K562 (cell line): ENCODE measurements at regions not wholly inside any gene's neighbourhood (a gene's known extent, or its start where the extent isn't known, plus 50 kb on each side); places are given as distances from the start of the nearest gene placed in this dataset.

Experiments
- ATAC-seq: fragments of 200-7000 bp; cut with Tn5 transposase; 3 replicates; pipeline ENCODE4 v1.9.1; 2020; ENCODE audit warnings: moderate library complexity
- BruUV-seq: library from RNA; stranded (reverse); fragments of 400-500 nt; replicated peaks from 2 replicates; lab custom pipeline; 2021; lab: Mats Ljungman, UMichigan
- CTCF ChIA-PET: fragments of 300-600 bp; formaldehyde crosslinking; extraction: SDS; loops from one replicate; lab custom pipeline; 2021; ENCODE audit warnings: low intra/inter-chr PET ratio; lab: Yijun Ruan, JAX
- POLR2A ChIA-PET: fragments of 300-600, 350-650 bp; sonication (Branson Sonifier 250); formaldehyde crosslinking; extraction: SDS; loops from one replicate; lab custom pipeline; 2021; ENCODE audit warnings: antibody characterized with exemption, inconsistent platforms; lab: Yijun Ruan, JAX
- DNase-seq, 4 experiments: peaks; one replicate each; pipeline versions ENCODE4 v3.0.0 to v3.0.0-alpha.2; 2011 to 2018; ENCODE audit warnings: low spot score in 3 of 4, mixed read lengths in 3 of 4; ENCODE audit errors: extremely low read depth in 1 of 4
- FAIRE-seq: peaks from 2 replicates; lab custom pipeline; 2011; peaks lifted over from hg19 to GRCh38; lab: Jason Lieb, UNC
- H2AFZ ChIP-seq: 2 replicates; pipeline ENCODE4 v1.6.0; 2011; ENCODE audit warnings: low read depth, low read length, control low read depth, inconsistent platforms
- H3K27ac ChIP-seq: fragments of 200-600 bp; 3 replicates; pipeline ENCODE4 v1.8.0; 2011; ENCODE audit warnings: low read depth, mild to moderate bottlenecking, control low read depth, inconsistent platforms, low read length, moderate library complexity, mixed read lengths; ENCODE audit errors: extremely low read depth
- H3K27me3 ChIP-seq, 2 experiments: fragments of 300-600 bp in 1 of 2; 2 replicates in 1 of 2; 3 replicates in 1 of 2; pipeline versions ENCODE4 v1.6.0 to v1.8.0; 2011; ENCODE audit warnings: inconsistent platforms in 2 of 2, low read length in 2 of 2, mild to moderate bottlenecking in 1 of 2, mixed read lengths in 1 of 2, moderate library complexity in 1 of 2; ENCODE audit not compliant: control insufficient read depth in 2 of 2, insufficient read depth in 2 of 2
- H3K36me3 ChIP-seq: fragments of 300-600 bp; 3 replicates; pipeline ENCODE4 v1.8.0; 2011; ENCODE audit warnings: mild to moderate bottlenecking, low read length, inconsistent platforms; ENCODE audit not compliant: control insufficient read depth, insufficient read depth
- H3K4me1 ChIP-seq, 2 experiments: fragments of 200-600 bp in 1 of 2; replicated peaks in 1 of 2; 2 replicates in 1 of 2; 3 replicates in 1 of 2; pipeline versions ENCODE4 v1.5.1 to v1.8.0; 2011; ENCODE audit warnings: inconsistent platforms in 2 of 2, low read length in 2 of 2, mild to moderate bottlenecking in 1 of 2, mixed read lengths in 1 of 2, moderate library complexity in 1 of 2; ENCODE audit not compliant: control insufficient read depth in 2 of 2, insufficient read depth in 2 of 2
- H3K4me2 ChIP-seq: 2 replicates; pipeline ENCODE4 v1.6.1; 2011; ENCODE audit warnings: low read length, control low read depth, inconsistent platforms, mixed read lengths; ENCODE audit not compliant: insufficient read depth
- H3K4me3 ChIP-seq: fragments of 200-600 bp; sonication (generic), shearing (Covaris generic); 2 replicates; pipeline ENCODE4 v1.5.1; 2016; ENCODE audit warnings: control low read depth, inconsistent platforms
- H3K79me2 ChIP-seq: fragments of 200-600 bp; 3 replicates; pipeline ENCODE4 v1.8.0; 2011; ENCODE audit warnings: low read length, inconsistent platforms; ENCODE audit not compliant: control insufficient read depth, insufficient read depth
- H3K9ac ChIP-seq, 2 experiments: 2 replicates each; pipeline versions ENCODE4 v1.6.0 to v1.6.1; 2011; ENCODE audit warnings: low read depth in 2 of 2, low read length in 2 of 2, control low read depth in 1 of 2, inconsistent platforms in 1 of 2, mild to moderate bottlenecking in 1 of 2, mixed read lengths in 1 of 2; ENCODE audit not compliant: insufficient read depth in 1 of 2
- H3K9me1 ChIP-seq: one replicate; pipeline ENCODE4 v1.6.0; 2011; ENCODE audit warnings: inconsistent platforms, mild to moderate bottlenecking, low read length, moderate library complexity; ENCODE audit not compliant: control insufficient read depth, insufficient read depth
- H3K9me3 ChIP-seq: replicated peaks from 2 replicates; pipeline ENCODE4 v1.5.1; 2011; ENCODE audit warnings: low read depth, low read length, inconsistent platforms; ENCODE audit not compliant: control insufficient read depth, insufficient read depth
- H4K20me1 ChIP-seq: replicated peaks from 2 replicates; pipeline ENCODE4 v1.6.1; 2011; ENCODE audit warnings: low read length, inconsistent platforms, mixed read lengths; ENCODE audit not compliant: control insufficient read depth, insufficient read depth
- CBFA2T3 ChIP-seq: fragments of 450-650 bp; IDR thresholded peaks from 2 replicates; pipeline ENCODE4 v1.6.1; 2017
- CBX8 ChIP-seq: fragments of 200-600 bp; sonication (generic); IDR thresholded peaks from 2 replicates; pipeline ENCODE4 v1.6.1; 2012; ENCODE audit warnings: borderline replicate concordance, mixed run types, low read depth, mild to moderate bottlenecking, moderate library complexity, mixed read lengths, low read length, control low read depth, inconsistent platforms; ENCODE audit not compliant: poor library complexity, severe bottlenecking; ENCODE audit errors: extremely low read depth
- MTA1 ChIP-seq: fragments of 450-650 bp; IDR thresholded peaks from 2 replicates; pipeline ENCODE4 v1.6.1; 2017; ENCODE audit warnings: borderline replicate concordance
- MYNN ChIP-seq, 2 experiments: sonication (generic); formaldehyde crosslinking in 1 of 2; IDR thresholded peaks; 2 replicates each; pipeline versions ENCODE4 v1.5.0 to v1.6.1; 2016 to 2020; ENCODE audit warnings: antibody characterized with exemption in 1 of 2, missing genetic modification reagents in 1 of 2
- NR4A1 ChIP-seq, 2 experiments: fragments of 250-450 bp in 1 of 2; fragments of 450-650 bp in 1 of 2; sonication (Bioruptor Pico) in 1 of 2; IDR thresholded peaks; 2 replicates each; pipeline versions ENCODE4 v1.4.0 to v1.6.1; 2016 to 2020; ENCODE audit warnings: mild to moderate bottlenecking in 2 of 2, missing compliant biosample characterization in 1 of 2, missing genetic modification characterization in 1 of 2, moderate library complexity in 1 of 2
- PBX2 ChIP-seq, 2 experiments: IDR thresholded peaks in 1 of 2; conservative IDR thresholded peaks in 1 of 2; 2 replicates each; pipeline ENCODE4 v1.6.1; 2016; ENCODE audit warnings: low read depth in 2 of 2, mild to moderate bottlenecking in 1 of 2, missing compliant biosample characterization in 1 of 2, missing genetic modification characterization in 1 of 2, moderate library complexity in 1 of 2
- PHB2 ChIP-seq: fragments of 450-650 bp; IDR thresholded peaks from 2 replicates; pipeline ENCODE4 v1.6.1; 2017; ENCODE audit warnings: low read depth
- PHF21A ChIP-seq: fragments of 450-650 bp; IDR thresholded peaks from 2 replicates; pipeline ENCODE4 v1.6.1; 2017; ENCODE audit warnings: low read depth, borderline replicate concordance
- WGBS: fragments of 100-300 bp; shearing (Covaris generic); methylation state at CpG from one replicate; pipeline ENCODE4 v1.1.6; 2016; ENCODE audit warnings: low coverage, mixed read lengths; ENCODE audit not compliant: insufficient coverage; ENCODE audit errors: missing lambda C conversion rate; 5-methylcytosine and 5-hydroxymethylcytosine counted together
- in situ Hi-C: fragments of 300-500 bp; cut with MboI; formaldehyde crosslinking; loops from 4 replicates; pipeline ENCODE4 v1.15.0; 2018; ENCODE audit warnings: inconsistent platforms, mixed read lengths
- intact Hi-C: fragments of 100-400 bp; cut with micrococcal nuclease; formaldehyde crosslinking; loops from 2 replicates; pipeline ENCODE4 v1.14.2; 2022

DNA sequence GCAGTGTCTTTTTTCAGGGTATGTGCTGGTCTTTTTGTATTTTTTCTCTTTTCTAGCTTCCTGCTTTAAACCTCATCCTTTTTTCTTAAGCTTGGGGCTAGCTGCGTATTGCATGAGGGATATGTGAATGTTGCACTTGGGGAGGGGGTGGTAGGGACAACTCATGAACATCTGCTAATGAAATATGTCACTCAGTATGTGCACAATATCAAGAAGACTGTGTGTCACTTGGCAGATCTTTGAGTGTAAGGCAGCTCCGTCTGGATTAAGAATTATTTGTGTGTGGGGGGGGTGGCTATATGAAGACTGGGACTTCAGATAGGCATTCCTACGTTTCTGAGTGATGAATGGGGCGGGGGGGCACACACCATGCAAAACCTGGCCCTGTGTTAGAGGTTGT lies 170.4 kb upstream of the CACNA1E start (continued):
- TF ChIP-seq PBX2 (CRISPR knock-in tag; IDR thresholded peaks at IDR 0.05; ENCODE audit: low read depth) (no peak), PBX2 (tag; conservative IDR thresholded peaks at IDR 0.05; ENCODE audit: low read depth) (no peak), CBX8 (no peak), MYNN (IDR thresholded peaks at IDR 0.05) (no peak), MYNN (CRISPR knock-in tag; IDR thresholded peaks at IDR 0.05) (no peak), PHB2 (no peak), PHF21A (no peak)

DNA sequence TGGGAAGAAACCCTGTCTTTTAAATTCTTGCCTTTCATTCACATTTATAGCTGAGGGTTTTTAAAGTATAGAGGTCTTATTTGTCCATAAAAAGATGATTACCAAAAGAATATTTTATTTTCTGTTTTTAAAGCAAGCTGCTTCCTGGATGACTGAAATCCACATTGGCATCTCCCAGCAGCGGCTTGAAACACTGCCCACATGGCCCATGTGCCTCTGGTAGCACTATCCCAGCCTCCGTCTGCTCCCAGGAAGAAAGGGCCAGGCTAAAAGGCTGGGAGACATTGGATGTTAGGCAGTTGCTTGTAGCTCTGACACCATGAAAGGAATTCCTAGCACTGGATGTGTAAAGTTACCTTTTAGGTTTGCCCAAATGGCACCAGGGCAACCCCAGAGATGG lies 169.9 kb upstream of the CACNA1E start:
- TF ChIP-seq CBFA2T3: no peak
- no peak for TF ChIP-seq MTA1
- no peak for TF ChIP-seq NR4A1 (CRISPR knock-in tag; IDR thresholded peaks at IDR 0.05)
- TF ChIP-seq NR4A1 (tag; IDR thresholded peaks at IDR 0.05): no peak
- Histone ChIP-seq H4K20me1 (no peaks in the 10 kb centered on the region), H3K27me3 (peaks cover 10 to 17% of the 10 kb centered on the region in 2 experiments), H2AFZ (no peak overlapping the region), H3K4me2 (no peak overlapping the region), H3K9ac (no peak overlapping the region), H3K9me3 (no peaks in the 10 kb centered on the region), H3K79me2 (no peaks in the 10 kb centered on the region), H3K9me1 (no peaks in the 10 kb centered on the region), H3K4me3 (no peak overlapping the region), H3K4me1 (no peaks in the 10 kb centered on the region; a peak in 1 of 5 replicates), H3K36me3 (no peaks in the 10 kb centered on the region), H3K27ac (no peak overlapping the region)
- FAIRE-seq (no peak), DNase-seq (no peak), ATAC-seq (no peak)
- POLR2A ChIA-PET: interaction anchor here (0.6 to 1.2 kb wide), 2 partner anchors 14 to 365 kb away, joined by 3 read pairs; no protein-coding TSS in a partner anchor
- WGBS: 3% methylated on average over 2 of the region's 2 CpGs
- in situ Hi-C loops: no loop called here
- CTCF ChIA-PET: no interaction called here
- no TSS peak for BruUV-seq
- intact Hi-C loops: no loop called here
